ENCODE measurements at regions not wholly inside any gene's neighbourhood (a gene's known extent, or its start where the extent isn't known, plus 50 kb on each side); places are given as distances from the start of the nearest gene placed in this dataset.

GRCh38 chr15:88365124-88365523 lies 102.1 kb downstream of the MRPL46 start:
- TF ChIP-seq CTCF (conservative IDR thresholded peaks at IDR 0.05; ENCODE audit: low read length) (no peak), EZH2phosphoT487 (IDR thresholded peaks at IDR 0.05; ENCODE audit: borderline replicate concordance) (no peak)

Data from Loucy (cell line).